Urothelium cell line (cell line): ENCODE measurements at regions not wholly inside any gene's neighbourhood (a gene's known extent, or its start where the extent isn't known, plus 50 kb on each side); places are given as distances from the start of the nearest gene placed in this dataset.
A peak's percentile ranks its signal among the peaks of the same experiment; 100 is the strongest.
"Not testable (repeated sequence)": the region's sequence is repeated elsewhere in the genome, so short reads cannot be mapped to it uniquely, and the experiment has no call there.

Source experiments
- DNase-seq: peaks from one replicate; pipeline ENCODE4 v3.0.0; 2011; ENCODE audit warnings: low spot score, mixed read lengths
- FAIRE-seq: peaks from 2 replicates; lab custom pipeline; 2011; peaks lifted over from hg19 to GRCh38; lab: Jason Lieb, UNC

- DNase-seq (no peak), FAIRE-seq (no peak)
Observed at GRCh38 chr2:185984670-185985069, 246.1 kb downstream of the FSIP2 start.

GRCh38 chr2:185988907-185989306 lies 250.3 kb downstream of the FSIP2 start:
- FAIRE-seq, result not testable (repeated sequence)

GRCh38 chr2:185990861-185991525 lies 252.4 kb downstream of the FSIP2 start:
- peak; percentile 15 for DNase-seq
- no peak for FAIRE-seq

More at GRCh38 chr2:185988907-185989306, 250.3 kb downstream of the FSIP2 start:
- DNase-seq, result not testable (repeated sequence)

GRCh38 chr2:185998562-185999070 lies 260.0 kb downstream of the FSIP2 start:
- DNase-seq (no peak), FAIRE-seq (no peak)

GRCh38 chr2:186009341-186009740 lies 270.7 kb downstream of the FSIP2 start:
- no peak for DNase-seq
- FAIRE-seq, result no peak

- DNase-seq (no peak), FAIRE-seq (no peak)
Observed at GRCh38 chr2:186017278-186017677, 278.7 kb downstream of the FSIP2 start.

- DNase-seq, result no peak
- no peak for FAIRE-seq
Observed at GRCh38 chr2:186024921-186025320, 286.3 kb downstream of the FSIP2 start.

- FAIRE-seq (no peak), DNase-seq (no peak)
Observed at GRCh38 chr2:186027922-186028321, 289.3 kb downstream of the FSIP2 start.

- no peak for DNase-seq
- FAIRE-seq, result no peak
Observed at GRCh38 chr2:186031229-186031628, 292.6 kb downstream of the FSIP2 start.

GRCh38 chr2:186032102-186032738 lies 293.6 kb downstream of the FSIP2 start:
- no peak for FAIRE-seq
- no peak for DNase-seq

- FAIRE-seq, result no peak
- DNase-seq, result no peak
Observed at GRCh38 chr2:186032930-186033329, 294.3 kb downstream of the FSIP2 start.

- DNase-seq, result no peak
- FAIRE-seq, result no peak
Observed at GRCh38 chr2:186033541-186033940, 294.9 kb downstream of the FSIP2 start.

- FAIRE-seq (no peak), DNase-seq (no peak)
Observed at GRCh38 chr2:186036862-186037449, 298.4 kb downstream of the FSIP2 start.

- no peak for FAIRE-seq
- no peak for DNase-seq
Observed at GRCh38 chr2:186042207-186043028, 303.8 kb downstream of the FSIP2 start.

GRCh38 chr2:186044761-186045160 lies 306.2 kb downstream of the FSIP2 start:
- no peak for FAIRE-seq
- no peak for DNase-seq

GRCh38 chr2:186052930-186053329 lies 314.3 kb downstream of the FSIP2 start:
- FAIRE-seq, result no peak
- DNase-seq, result no peak

GRCh38 chr2:186058614-186059013 lies 320.0 kb downstream of the FSIP2 start:
- FAIRE-seq (no peak), DNase-seq (no peak)

GRCh38 chr2:186059096-186059495 lies 320.5 kb downstream of the FSIP2 start:
- DNase-seq (peak; percentile 7), FAIRE-seq (no peak)

GRCh38 chr2:186060744-186061440 lies 322.3 kb downstream of the FSIP2 start:
- DNase-seq, result no peak
- FAIRE-seq, result no peak

- DNase-seq (no peak), FAIRE-seq (no peak)
Observed at GRCh38 chr2:186064507-186064906, 325.9 kb downstream of the FSIP2 start.

GRCh38 chr2:186065491-186065890 lies 326.9 kb downstream of the FSIP2 start:
- DNase-seq, result no peak
- FAIRE-seq, result no peak
